DMS53 treated with DMSO at 0.1 percent for 48 hours (cell line): ENCODE measurements at regions not wholly inside any gene's neighbourhood (a gene's known extent, or its start where the extent isn't known, plus 50 kb on each side); places are given as distances from the start of the nearest gene placed in this dataset.

Source experiments
- DNase-seq: peaks from one replicate; lab custom pipeline; 2025; ENCODE audit not compliant: unreplicated experiment; lab: John Stamatoyannopoulos, UW

GRCh38 chr15:36497901-36498300 is 81.5 kb upstream of the CDIN1 start:
- no peak for DNase-seq

GRCh38 chr15:36498401-36498800 is 81.0 kb upstream of the CDIN1 start:
- no peak for DNase-seq

DNA sequence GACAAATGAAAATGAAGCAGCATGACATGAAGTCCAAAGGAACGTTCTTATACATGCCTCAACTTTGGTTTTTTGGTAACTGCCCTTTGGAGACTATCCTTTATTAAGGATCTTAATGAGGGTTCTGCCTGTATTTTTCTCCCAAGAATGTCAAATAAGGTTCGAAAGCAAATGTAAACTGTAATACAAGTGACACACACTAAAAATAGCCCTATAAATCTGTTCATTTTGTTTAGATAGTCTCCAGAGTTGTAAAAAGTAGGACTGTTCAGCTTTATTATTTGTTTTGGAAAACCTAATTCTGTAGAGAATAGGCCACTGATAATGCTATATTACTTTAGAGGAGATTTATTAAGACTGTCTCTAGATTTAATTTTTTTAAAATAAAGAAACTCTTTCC is 80.5 kb upstream of the CDIN1 start:
- DNase-seq = no peak

- DNase-seq = no peak
These were observed 79.7 kb upstream of the CDIN1 start for GRCh38 chr15:36499412-36500389.

GRCh38 chr15:36501063-36501678 is 78.3 kb upstream of the CDIN1 start:
- DNase-seq = peak; percentile 65

GRCh38 chr15:36502509-36502908 is 76.9 kb upstream of the CDIN1 start:
- no peak for DNase-seq

- peak; percentile 73 for DNase-seq
These were observed 72.6 kb upstream of the CDIN1 start for GRCh38 chr15:36506733-36507356.

- no peak for DNase-seq
These were observed 72.0 kb upstream of the CDIN1 start for GRCh38 chr15:36507458-36507857.

- DNase-seq = no peak
These were observed 67.8 kb upstream of the CDIN1 start for GRCh38 chr15:36511594-36511993.

DNA sequence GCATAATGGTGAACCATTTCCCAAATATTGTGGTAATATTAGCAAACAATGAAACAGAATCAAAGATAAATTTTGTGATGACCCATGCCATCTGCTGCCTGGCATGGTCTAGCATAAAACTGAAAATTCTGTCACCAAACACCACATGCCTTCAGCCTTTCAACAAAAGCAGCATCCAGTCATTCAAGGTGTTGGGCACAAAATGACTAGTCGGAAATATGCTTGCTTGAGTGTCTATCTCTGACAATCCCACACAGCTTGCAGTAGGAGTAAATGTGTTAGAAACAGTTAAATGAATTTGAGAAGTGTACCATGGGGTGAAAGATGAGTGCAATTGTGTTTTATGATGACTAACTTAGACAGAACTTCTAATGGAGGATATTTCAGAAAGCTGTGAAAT is 61.7 kb upstream of the CDIN1 start:
- DNase-seq = no peak

- no peak for DNase-seq
These were observed 60.4 kb upstream of the CDIN1 start for GRCh38 chr15:36519067-36519466.

GRCh38 chr15:36525430-36525829 is 54.0 kb upstream of the CDIN1 start:
- no peak for DNase-seq

DNA sequence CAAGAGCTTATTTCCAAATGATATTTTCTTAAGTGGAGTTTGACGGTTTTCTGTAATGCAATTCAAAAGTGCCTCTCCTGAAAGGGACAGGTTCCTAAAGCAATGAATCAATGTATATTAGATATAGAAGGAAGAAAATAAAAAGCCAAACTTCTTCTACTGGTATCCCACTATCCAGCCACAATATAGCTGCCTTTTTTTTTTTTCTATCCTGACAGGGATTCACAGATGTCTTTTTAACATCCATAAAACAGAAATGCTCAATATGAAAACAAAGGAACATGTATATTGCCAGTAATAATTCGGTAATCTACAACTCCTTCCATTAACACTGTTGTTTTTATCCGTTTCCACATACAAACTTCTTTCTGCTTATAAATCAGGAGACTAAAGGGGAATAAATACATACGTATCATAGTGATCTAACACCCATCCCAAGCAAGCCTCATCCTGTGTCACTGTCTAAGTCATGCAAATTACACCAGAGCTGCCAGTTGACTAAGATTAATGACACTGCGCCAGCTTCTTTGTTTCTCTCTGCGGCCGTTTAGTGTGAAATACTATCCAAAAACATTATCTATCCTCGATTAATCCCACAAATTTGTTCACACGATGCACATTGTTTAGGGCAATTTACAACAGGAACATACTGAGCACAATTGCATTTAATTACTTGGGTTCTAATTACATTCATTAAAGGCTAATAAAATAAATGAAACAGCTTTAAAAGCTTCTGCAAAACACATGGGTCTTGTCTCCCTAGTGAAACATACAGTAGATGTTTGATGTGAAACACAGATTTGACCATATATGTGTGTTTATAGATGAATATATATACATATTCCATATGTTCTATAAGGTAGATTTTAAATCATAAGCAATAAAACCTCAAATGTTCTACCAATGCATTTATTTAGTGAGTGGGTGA is 51.9 kb upstream of the CDIN1 start:
- DNase-seq = no peak

DNA sequence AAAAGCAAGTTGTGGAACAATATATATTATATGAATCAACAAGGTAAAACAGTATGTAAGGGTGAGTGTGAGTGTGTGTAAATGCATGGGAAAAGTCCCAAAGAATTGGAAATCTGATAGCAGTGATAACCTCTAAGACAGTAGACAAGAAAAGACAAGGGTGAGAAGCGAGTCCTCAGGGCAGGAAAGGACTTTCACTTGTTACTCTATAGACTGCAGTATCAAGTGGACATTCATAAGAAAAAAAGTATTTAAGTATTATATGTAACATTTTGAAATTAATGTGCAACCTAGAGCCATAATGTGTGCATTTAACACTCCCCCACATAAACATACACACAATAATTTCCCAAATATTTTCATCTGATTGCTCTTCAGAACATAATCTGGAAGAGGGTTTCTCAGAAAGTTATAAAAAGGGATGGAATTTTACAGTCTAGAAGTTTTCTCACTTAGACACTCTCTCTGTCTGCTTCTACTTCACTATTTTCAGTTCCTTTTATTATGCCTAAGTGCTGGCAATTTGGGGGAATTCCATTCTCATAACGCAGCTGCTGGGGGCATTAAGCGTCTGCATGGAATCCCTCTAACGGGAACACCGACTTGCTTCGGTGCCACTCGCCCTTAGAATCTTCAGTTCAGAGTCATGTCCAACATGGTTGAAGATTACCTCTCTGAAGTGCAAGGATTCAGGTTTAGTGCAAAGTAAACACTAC is 50.0 kb upstream of the CDIN1 start:
- DNase-seq = no peak
